T47D (cell line): ENCODE measurements at regions not wholly inside any gene's neighbourhood (a gene's known extent, or its start where the extent isn't known, plus 50 kb on each side); places are given as distances from the start of the nearest gene placed in this dataset.
A peak's percentile ranks its signal among the peaks of the same experiment; 100 is the strongest.

Experiments
- DNase-seq, 2 experiments: peaks; one replicate each; pipeline versions ENCODE4 v3.0.0 to v3.0.0-alpha.2; 2011 to 2012; ENCODE audit warnings: low read depth in 1 of 2, low spot score in 1 of 2
- JUND ChIP-seq: IDR thresholded peaks from 2 replicates; pipeline ENCODE4 v1.6.1; 2012; ENCODE audit warnings: low read depth
- in situ Hi-C: cut with HindIII; loops from 2 replicates; pipeline ENCODE4 v1.10.0; 2016; ENCODE audit warnings: low sequenced_read_pairs, low pct_unique_long_range_greater_than_20kb

DNA sequence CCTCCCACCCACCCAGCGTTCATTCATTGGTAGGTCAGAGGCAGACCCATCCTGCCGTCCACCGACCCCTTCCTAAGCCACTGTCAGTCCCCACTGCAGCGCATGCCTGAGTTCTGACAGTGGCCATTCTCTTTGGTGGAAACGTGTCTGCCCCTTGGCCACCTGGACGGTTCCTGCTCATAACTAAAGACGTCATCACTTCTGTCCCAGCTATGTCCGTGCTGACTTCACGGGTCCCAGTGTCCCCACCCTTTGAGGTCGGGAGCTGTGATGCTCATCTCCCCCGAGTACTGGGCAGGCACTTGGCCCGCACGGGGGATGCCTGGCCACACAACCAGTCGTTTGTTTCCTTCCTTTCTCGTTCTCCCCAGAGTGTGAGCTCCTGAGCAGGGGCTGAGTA is 267.1 kb downstream of the C16orf95 start:
- TF ChIP-seq JUND, result no peak
- DNase-seq, result no peak
- in situ Hi-C loops, result no loop called here

- DNase-seq, result no peak
- in situ Hi-C loops, result no loop called here
- no peak for TF ChIP-seq JUND
These were observed 265.5 kb downstream of the C16orf95 start for GRCh38 chr16:87051526-87052320.

DNA sequence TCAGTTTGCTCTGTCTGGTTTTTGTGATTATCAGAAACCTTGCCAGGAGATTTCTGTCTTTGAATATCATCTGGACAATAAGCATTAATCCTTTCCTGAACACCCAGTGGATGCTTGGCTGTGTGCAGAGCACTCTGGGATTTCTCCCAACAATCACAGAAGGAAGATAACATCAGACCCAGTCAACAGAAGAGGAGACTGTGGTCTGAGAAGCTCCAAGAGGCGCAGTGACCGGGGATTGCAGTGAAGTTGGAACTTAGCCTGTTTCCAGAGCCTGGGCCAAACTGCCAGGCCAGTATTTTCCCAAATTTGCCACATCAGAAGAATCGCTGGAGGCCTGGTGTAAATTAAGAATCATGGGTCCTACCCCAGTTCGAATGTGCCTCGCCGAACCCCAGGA is 264.7 kb downstream of the C16orf95 start:
- no peak for TF ChIP-seq JUND
- in situ Hi-C loops, result no loop called here
- peak in 1 of 2 experiments; percentile 27 for DNase-seq

GRCh38 chr16:87053016-87053982 is 263.9 kb downstream of the C16orf95 start:
- DNase-seq, result no peak
- in situ Hi-C loops, result no loop called here
- TF ChIP-seq JUND, result no peak

DNA sequence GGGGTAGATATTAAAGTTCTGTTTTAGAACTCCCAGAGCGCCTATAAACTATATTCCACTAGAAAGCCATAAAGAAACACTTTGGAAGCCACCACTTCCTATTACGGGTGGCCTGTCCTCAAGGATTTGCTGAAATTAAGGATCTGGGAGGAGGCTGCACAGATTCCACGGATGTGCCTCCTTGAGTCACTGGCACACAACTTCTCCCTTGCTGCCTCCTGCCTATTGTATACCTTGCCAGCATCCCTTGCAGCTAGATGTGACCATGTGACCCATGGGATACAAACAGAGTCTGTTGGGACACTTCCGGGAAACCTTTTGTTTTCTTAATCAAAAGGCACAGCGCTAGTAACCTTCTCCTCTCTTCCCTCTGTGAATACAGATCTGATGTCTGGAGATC is 263.0 kb downstream of the C16orf95 start:
- TF ChIP-seq JUND, result no peak
- in situ Hi-C loops, result no loop called here

GRCh38 chr16:87054856-87055255 is 262.3 kb downstream of the C16orf95 start:
- DNase-seq, result no peak
- in situ Hi-C loops, result no loop called here
- TF ChIP-seq JUND, result no peak

More for the DNA sequence above, 263.0 kb downstream of the C16orf95 start:
- DNase-seq, result no peak

- in situ Hi-C loops, result no loop called here
- DNase-seq, result peak in 1 of 2 experiments; percentile 22
- TF ChIP-seq JUND, result no peak
These were observed 261.1 kb downstream of the C16orf95 start for GRCh38 chr16:87056083-87056482.

GRCh38 chr16:87056551-87056950 is 260.6 kb downstream of the C16orf95 start:
- DNase-seq, result no peak
- in situ Hi-C loops, result no loop called here
- no peak for TF ChIP-seq JUND

GRCh38 chr16:87057211-87057881 is 259.8 kb downstream of the C16orf95 start:
- TF ChIP-seq JUND, result no peak
- in situ Hi-C loops, result no loop called here
- DNase-seq, result peak in 1 of 2 experiments; percentile 20

- no peak for TF ChIP-seq JUND
- DNase-seq, result no peak
- in situ Hi-C loops, result no loop called here
These were observed 259.1 kb downstream of the C16orf95 start for GRCh38 chr16:87057951-87058560.

DNA sequence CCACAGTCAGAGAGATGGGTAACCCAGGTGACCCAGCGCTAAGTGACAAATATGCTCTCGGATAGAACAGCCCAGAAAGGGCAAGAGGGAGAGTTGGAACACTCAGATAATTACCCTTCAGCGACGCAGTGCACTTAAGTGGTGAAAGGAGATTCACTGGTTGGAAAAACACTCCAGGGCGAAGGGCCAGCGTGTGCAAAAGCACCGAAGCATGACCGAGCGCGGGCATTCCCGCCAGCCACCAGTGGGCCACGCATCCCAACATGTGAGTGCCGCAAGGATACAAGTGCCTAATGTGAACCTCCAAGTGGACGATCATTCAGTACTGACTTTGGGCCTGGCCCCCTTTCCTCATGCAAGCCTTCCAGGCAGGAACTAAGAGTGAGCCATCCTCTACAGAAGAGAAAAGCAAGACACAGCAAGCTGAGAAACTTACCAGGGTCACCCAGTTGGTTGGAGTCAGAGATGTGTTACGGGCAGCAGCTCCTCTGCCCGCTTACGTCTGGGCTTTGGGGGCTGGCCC is 258.4 kb downstream of the C16orf95 start:
- in situ Hi-C loops, result no loop called here
- DNase-seq, result no peak
- no peak for TF ChIP-seq JUND
